Body of pancreas (tissue), 4 donors: ENCODE measurements at regions not wholly inside any gene's neighbourhood (a gene's known extent, or its start where the extent isn't known, plus 50 kb on each side); places are given as distances from the start of the nearest gene placed in this dataset.
"Not testable (repeated sequence)": the region's sequence is repeated elsewhere in the genome, so short reads cannot be mapped to it uniquely, and the experiment has no call there.

ENCODE experiments used
- ATAC-seq: fragments of 150-250 bp; one replicate; pipeline ENCODE4 v1.9.1; 2016
- DNase-seq, 4 donors: peaks; one replicate each; pipeline ENCODE4 v3.0.0-alpha.2; 2019
- H3K27ac ChIP-seq, 4 donors: fragments of 200-600 bp; sonication (generic); 1 replicate in 3 of 4; 2 replicates in 1 of 4; pipeline versions ENCODE4 v1.5.1 to v1.6.1; 2016 to 2019; ENCODE audit warnings: mild to moderate bottlenecking in 1 of 4, mixed read lengths in 1 of 4, moderate library complexity in 1 of 4
- H3K27me3 ChIP-seq, 2 donors: fragments of 200-600 bp; sonication (generic); one replicate each; pipeline ENCODE4 v1.6.0; 2016; ENCODE audit warnings: mild to moderate bottlenecking in 1 of 2
- H3K36me3 ChIP-seq, 2 donors: fragments of 200-600 bp; sonication (generic); replicated peaks in 1 of 2; 2 replicates each; pipeline ENCODE4 v1.5.1; 2016; ENCODE audit warnings: low read depth in 2 of 2; ENCODE audit not compliant: insufficient read depth in 1 of 2
- H3K4me1 ChIP-seq: fragments of 200-600 bp; sonication (generic); one replicate; pipeline ENCODE4 v1.6.0; 2016
- H3K4me3 ChIP-seq, 2 donors: fragments of 200-600 bp; sonication (generic); 1 replicate in 1 of 2; 2 replicates in 1 of 2; pipeline ENCODE4 v1.5.1; 2016 to 2019
- H3K9me3 ChIP-seq, 3 donors: fragments of 200-600 bp; sonication (generic); 1 replicate in 2 of 3; 2 replicates in 1 of 3; pipeline ENCODE4 v1.5.1; 2016
- POLR2A ChIP-seq, 3 donors: fragments of 450-650 bp; IDR thresholded peaks; one replicate each; pipeline ENCODE4 v1.6.1; 2016; ENCODE audit warnings: antibody characterized with exemption in 3 of 3, mild to moderate bottlenecking in 2 of 3
- WGBS, 2 donors: methylation state at CpG; one replicate each; pipeline ENCODE4 v1.1.5; 2017; 5-methylcytosine and 5-hydroxymethylcytosine counted together
- intact Hi-C: fragments of 100-400 bp; cut with DNase I; formaldehyde crosslinking; loops from one replicate; pipeline ENCODE4 v1.15.1; 2023
- TF ChIP-seq, protein P1 (sequence below), 7 experiments: fragments of 450-650 bp in 4 of 7; fragments of 200-600 bp in 3 of 7; sonication (generic) in 3 of 7; IDR thresholded peaks; one replicate each; pipeline ENCODE4 v1.5.1; 2016 to 2019; ENCODE audit warnings: antibody characterized with exemption in 7 of 7

- WGBS, 2 donors, result 33 to 44% methylated on average over 1 of the region's 1 CpG
- H3K27me3 ChIP-seq, result no peaks in the 10 kb centered on the region
- H3K4me3 ChIP-seq, result no peak overlapping the region
- no peak for TF ChIP-seq POLR2A (IDR thresholded peaks at IDR 0.05)
- TF ChIP-seq, protein P1, sequence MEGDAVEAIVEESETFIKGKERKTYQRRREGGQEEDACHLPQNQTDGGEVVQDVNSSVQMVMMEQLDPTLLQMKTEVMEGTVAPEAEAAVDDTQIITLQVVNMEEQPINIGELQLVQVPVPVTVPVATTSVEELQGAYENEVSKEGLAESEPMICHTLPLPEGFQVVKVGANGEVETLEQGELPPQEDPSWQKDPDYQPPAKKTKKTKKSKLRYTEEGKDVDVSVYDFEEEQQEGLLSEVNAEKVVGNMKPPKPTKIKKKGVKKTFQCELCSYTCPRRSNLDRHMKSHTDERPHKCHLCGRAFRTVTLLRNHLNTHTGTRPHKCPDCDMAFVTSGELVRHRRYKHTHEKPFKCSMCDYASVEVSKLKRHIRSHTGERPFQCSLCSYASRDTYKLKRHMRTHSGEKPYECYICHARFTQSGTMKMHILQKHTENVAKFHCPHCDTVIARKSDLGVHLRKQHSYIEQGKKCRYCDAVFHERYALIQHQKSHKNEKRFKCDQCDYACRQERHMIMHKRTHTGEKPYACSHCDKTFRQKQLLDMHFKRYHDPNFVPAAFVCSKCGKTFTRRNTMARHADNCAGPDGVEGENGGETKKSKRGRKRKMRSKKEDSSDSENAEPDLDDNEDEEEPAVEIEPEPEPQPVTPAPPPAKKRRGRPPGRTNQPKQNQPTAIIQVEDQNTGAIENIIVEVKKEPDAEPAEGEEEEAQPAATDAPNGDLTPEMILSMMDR (IDR thresholded peaks at IDR 0.05), result no peak
- DNase-seq, result no peak
- no peaks in the 10 kb centered on the region for H3K4me1 ChIP-seq
- intact Hi-C loops, result no loop called here
- no peaks in the 10 kb centered on the region for H3K9me3 ChIP-seq
- no peak for ATAC-seq
- H3K36me3 ChIP-seq, result no peaks in the 10 kb centered on the region
- no peak overlapping the region for H3K27ac ChIP-seq
Observed at GRCh38 chr6:68169922-68170321, 465.2 kb upstream of the ADGRB3 start.

GRCh38 chr6:68167604-68168003, 467.5 kb upstream of the ADGRB3 start:
- Histone ChIP-seq H3K27ac (no peak overlapping the region), H3K27me3 (no peaks in the 10 kb centered on the region), H3K4me1 (no peaks in the 10 kb centered on the region), H3K36me3 (no peaks in the 10 kb centered on the region), H3K4me3 (no peak overlapping the region), H3K9me3 (no peaks in the 10 kb centered on the region)
- ATAC-seq (no peak), DNase-seq (no peak)
- intact Hi-C loops, result no loop called here
- 26 to 29% methylated on average over 2 of the region's 2 CpGs for WGBS, 2 donors
- TF ChIP-seq, protein P1 (IDR thresholded peaks at IDR 0.05), result no peak
- TF ChIP-seq POLR2A (IDR thresholded peaks at IDR 0.05), result no peak

GRCh38 chr6:68160812-68161211, 474.3 kb upstream of the ADGRB3 start:
- H3K27ac ChIP-seq, intact Hi-C loops, H3K4me3 ChIP-seq, H3K9me3 ChIP-seq, ATAC-seq, H3K27me3 ChIP-seq, H3K4me1 ChIP-seq, DNase-seq, H3K36me3 ChIP-seq: not testable (repeated sequence)
- WGBS, 2 donors, result 75 to 82% methylated on average over 3 of the region's 3 CpGs

DNA sequence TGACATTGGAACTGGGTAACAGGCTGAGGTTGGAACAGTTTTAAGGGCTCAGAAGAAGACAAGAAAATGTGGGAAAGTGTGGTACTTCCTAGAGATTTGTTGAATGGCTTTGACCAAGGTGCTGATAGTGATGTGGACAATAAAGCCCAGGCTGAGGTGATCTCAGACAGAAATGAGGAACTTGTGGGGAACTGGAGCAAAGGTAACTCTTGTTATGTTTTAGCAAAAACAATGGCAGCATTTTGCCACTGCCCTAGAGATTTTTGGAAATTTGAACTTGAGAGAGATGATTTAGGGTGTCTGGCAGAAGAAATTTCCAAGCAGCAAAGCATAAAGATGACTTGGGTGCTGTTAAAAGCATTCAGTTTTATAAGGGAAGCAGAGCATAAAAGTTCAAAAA, 474.7 kb upstream of the ADGRB3 start:
- no peaks in the 10 kb centered on the region for H3K9me3 ChIP-seq
- DNase-seq (no peak), ATAC-seq (no peak)
- H3K36me3 ChIP-seq, result no peaks in the 10 kb centered on the region
- no peak for TF ChIP-seq POLR2A (IDR thresholded peaks at IDR 0.05)
- TF ChIP-seq, protein P1 (IDR thresholded peaks at IDR 0.05), result no peak
- intact Hi-C loops, result no loop called here
- no peaks in the 10 kb centered on the region for H3K4me1 ChIP-seq
- H3K4me3 ChIP-seq, result no peak overlapping the region
- H3K27me3 ChIP-seq, result no peaks in the 10 kb centered on the region
- H3K27ac ChIP-seq, result no peak overlapping the region

GRCh38 chr6:68159433-68159832, 475.6 kb upstream of the ADGRB3 start:
- no peaks in the 10 kb centered on the region for H3K36me3 ChIP-seq
- ATAC-seq (no peak), DNase-seq (no peak)
- 68 to 72% methylated on average over 2 of the region's 2 CpGs for WGBS, 2 donors
- H3K9me3 ChIP-seq, result no peaks in the 10 kb centered on the region
- H3K4me1 ChIP-seq, result no peaks in the 10 kb centered on the region
- no peak overlapping the region for H3K27ac ChIP-seq
- intact Hi-C loops, result no loop called here
- no peak overlapping the region for H3K4me3 ChIP-seq
- H3K27me3 ChIP-seq, result no peaks in the 10 kb centered on the region
- TF ChIP-seq, protein P1 (IDR thresholded peaks at IDR 0.05), result no peak
- TF ChIP-seq POLR2A (IDR thresholded peaks at IDR 0.05), result no peak
